Uterus (tissue), 2 donors: ENCODE measurements at regions not wholly inside any gene's neighbourhood (a gene's known extent, or its start where the extent isn't known, plus 50 kb on each side); places are given as distances from the start of the nearest gene placed in this dataset.

Experiments used
- POLR2A ChIP-seq, 2 donors: fragments of 450-650 bp; IDR thresholded peaks; one replicate each; pipeline ENCODE4 v1.6.1; 2016; ENCODE audit warnings: antibody characterized with exemption in 2 of 2, mild to moderate bottlenecking in 1 of 2, moderate library complexity in 1 of 2
- TF ChIP-seq, protein P1 (sequence below), 4 experiments: fragments of 200-600 bp in 2 of 4; fragments of 450-650 bp in 2 of 4; sonication (generic) in 2 of 4; IDR thresholded peaks; one replicate each; pipeline ENCODE4 v1.5.1; 2016 to 2019; ENCODE audit warnings: antibody characterized with exemption in 4 of 4, mild to moderate bottlenecking in 2 of 4, moderate library complexity in 1 of 4

DNA sequence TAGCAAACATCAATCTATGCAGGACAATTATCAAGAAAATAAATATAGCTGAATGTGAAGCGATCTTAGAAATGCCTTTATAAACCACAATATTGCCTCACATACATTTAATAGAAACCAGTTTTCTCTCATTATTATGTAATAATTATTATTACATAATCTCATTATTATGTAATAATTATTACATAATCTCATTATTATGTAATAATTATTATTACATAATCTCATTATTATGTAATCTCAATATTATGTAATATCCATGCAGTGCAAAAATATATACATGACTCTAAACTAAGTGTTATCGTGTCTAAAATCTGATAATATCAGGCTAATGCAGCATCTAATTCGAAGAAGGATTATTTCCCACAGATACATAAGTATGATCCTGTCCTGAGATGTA lies 563.9 kb upstream of the SEMA6A start:
- TF ChIP-seq POLR2A (IDR thresholded peaks at IDR 0.05): no peak
- TF ChIP-seq, protein P1, sequence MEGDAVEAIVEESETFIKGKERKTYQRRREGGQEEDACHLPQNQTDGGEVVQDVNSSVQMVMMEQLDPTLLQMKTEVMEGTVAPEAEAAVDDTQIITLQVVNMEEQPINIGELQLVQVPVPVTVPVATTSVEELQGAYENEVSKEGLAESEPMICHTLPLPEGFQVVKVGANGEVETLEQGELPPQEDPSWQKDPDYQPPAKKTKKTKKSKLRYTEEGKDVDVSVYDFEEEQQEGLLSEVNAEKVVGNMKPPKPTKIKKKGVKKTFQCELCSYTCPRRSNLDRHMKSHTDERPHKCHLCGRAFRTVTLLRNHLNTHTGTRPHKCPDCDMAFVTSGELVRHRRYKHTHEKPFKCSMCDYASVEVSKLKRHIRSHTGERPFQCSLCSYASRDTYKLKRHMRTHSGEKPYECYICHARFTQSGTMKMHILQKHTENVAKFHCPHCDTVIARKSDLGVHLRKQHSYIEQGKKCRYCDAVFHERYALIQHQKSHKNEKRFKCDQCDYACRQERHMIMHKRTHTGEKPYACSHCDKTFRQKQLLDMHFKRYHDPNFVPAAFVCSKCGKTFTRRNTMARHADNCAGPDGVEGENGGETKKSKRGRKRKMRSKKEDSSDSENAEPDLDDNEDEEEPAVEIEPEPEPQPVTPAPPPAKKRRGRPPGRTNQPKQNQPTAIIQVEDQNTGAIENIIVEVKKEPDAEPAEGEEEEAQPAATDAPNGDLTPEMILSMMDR (IDR thresholded peaks at IDR 0.05): no peak
